ENCODE measurements at regions not wholly inside any gene's neighbourhood (a gene's known extent, or its start where the extent isn't known, plus 50 kb on each side); places are given as distances from the start of the nearest gene placed in this dataset.

DNA sequence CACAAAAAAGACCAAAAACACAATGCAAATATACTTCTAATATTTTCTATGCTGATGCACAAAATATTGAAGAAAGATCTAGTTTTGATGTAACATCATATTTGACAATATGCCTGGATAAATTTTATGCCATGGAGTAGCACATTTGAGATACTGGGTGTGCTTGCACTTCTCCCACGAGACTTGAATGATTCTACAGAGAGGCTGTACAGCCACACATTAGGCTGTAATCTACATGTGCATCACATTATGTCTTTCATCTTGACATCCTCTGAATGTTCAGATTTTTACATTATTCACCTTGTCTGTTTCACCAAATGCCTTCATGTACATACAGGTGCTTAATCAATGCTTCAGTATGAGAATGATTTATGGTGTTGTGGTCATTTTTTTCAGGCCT is 756.4 kb upstream of the CDH7 start:
- no peak for FAIRE-seq
- no peak for ATAC-seq
- Histone ChIP-seq H2AFZ (ENCODE audit: low read length) (no peak overlapping the region), H3K9me3 (ENCODE audit: low read length) (no peaks in the 10 kb centered on the region), H3K9ac (ENCODE audit: insufficient read depth, low read depth, low read length) (no peak overlapping the region), H3K36me3 (replicated peaks in 1 of 2; ENCODE audit: control insufficient read depth in 1 of 2, insufficient read depth in 2 of 2, low read length in 2 of 2) (no peaks in the 10 kb centered on the region), H3K27ac (ENCODE audit: extremely low read length, insufficient read depth, low read length) (no peak overlapping the region), H3K4me3 (replicated peaks in 1 of 3; ENCODE audit: insufficient read depth in 1 of 3, low read depth in 2 of 3, low read length in 3 of 3) (no peak overlapping the region), H3K27me3 (ENCODE audit: control insufficient read depth in 1 of 2, insufficient read depth in 2 of 2, low read length in 2 of 2) (no peaks in the 10 kb centered on the region), H3K4me2 (ENCODE audit: low read depth, low read length) (no peak overlapping the region), H3K79me2 (ENCODE audit: insufficient read depth, low read length) (no peaks in the 10 kb centered on the region), H3K4me1 (ENCODE audit: insufficient read depth, low read length) (no peaks in the 10 kb centered on the region), H4K20me1 (ENCODE audit: insufficient read depth, low read length) (no peaks in the 10 kb centered on the region)
- DNase-seq (ENCODE audit: low spot score) = no peak
- in situ Hi-C loops (cut with HindIII; ENCODE audit: extremely low pct_ligation_motif_present, low pct_unique_long_range_greater_than_20kb) = no loop called here
- CTCF ChIA-PET (ENCODE audit: low intra/inter-chr PET ratio, low total read pairs) = no interaction called here
- BruUV-seq (replicated peaks) = no TSS peak
- intact Hi-C loops (cut with micrococcal nuclease; ENCODE audit: unreplicated experiment) = no loop called here
- 6% methylated on average over 1 of the region's 1 CpG for WGBS (ENCODE audit: low lambda C conversion rate)
- TF ChIP-seq RBM22 (optimal IDR thresholded peaks at IDR 0.05; ENCODE audit: low read length) (no peak), NR2F1 (CRISPR knock-in tag; IDR thresholded peaks at IDR 0.05) (no peak)
- TF ChIP-seq, protein P1, sequence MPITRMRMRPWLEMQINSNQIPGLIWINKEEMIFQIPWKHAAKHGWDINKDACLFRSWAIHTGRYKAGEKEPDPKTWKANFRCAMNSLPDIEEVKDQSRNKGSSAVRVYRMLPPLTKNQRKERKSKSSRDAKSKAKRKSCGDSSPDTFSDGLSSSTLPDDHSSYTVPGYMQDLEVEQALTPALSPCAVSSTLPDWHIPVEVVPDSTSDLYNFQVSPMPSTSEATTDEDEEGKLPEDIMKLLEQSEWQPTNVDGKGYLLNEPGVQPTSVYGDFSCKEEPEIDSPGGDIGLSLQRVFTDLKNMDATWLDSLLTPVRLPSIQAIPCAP (CRISPR knock-in tag; IDR thresholded peaks at IDR 0.05; ENCODE audit: low read depth) = no peak
- POLR2A ChIA-PET = no interaction called here

GRCh38 chr18:64993695-64994094 is 757.1 kb upstream of the CDH7 start:
- Histone ChIP-seq H2AFZ (ENCODE audit: low read length) (no peak overlapping the region), H3K9me3 (ENCODE audit: low read length) (no peaks in the 10 kb centered on the region), H3K27ac (ENCODE audit: extremely low read length, insufficient read depth, low read length) (no peak overlapping the region), H3K27me3 (ENCODE audit: control insufficient read depth in 1 of 2, insufficient read depth in 2 of 2, low read length in 2 of 2) (no peaks in the 10 kb centered on the region), H4K20me1 (ENCODE audit: insufficient read depth, low read length) (no peaks in the 10 kb centered on the region), H3K9ac (ENCODE audit: insufficient read depth, low read depth, low read length) (no peak overlapping the region), H3K79me2 (ENCODE audit: insufficient read depth, low read length) (no peaks in the 10 kb centered on the region), H3K36me3 (replicated peaks in 1 of 2; ENCODE audit: control insufficient read depth in 1 of 2, insufficient read depth in 2 of 2, low read length in 2 of 2) (no peaks in the 10 kb centered on the region), H3K4me1 (ENCODE audit: insufficient read depth, low read length) (no peaks in the 10 kb centered on the region), H3K4me3 (replicated peaks in 1 of 3; ENCODE audit: insufficient read depth in 1 of 3, low read depth in 2 of 3, low read length in 3 of 3) (no peak overlapping the region), H3K4me2 (ENCODE audit: low read depth, low read length) (no peak overlapping the region)
- intact Hi-C loops (cut with micrococcal nuclease; ENCODE audit: unreplicated experiment) = no loop called here
- ATAC-seq = no peak
- no peak for FAIRE-seq
- no peak for DNase-seq (ENCODE audit: low spot score)
- no TSS peak for BruUV-seq (replicated peaks)
- ChIA-PET CTCF (ENCODE audit: low intra/inter-chr PET ratio, low total read pairs) (no interaction called here), POLR2A (no interaction called here)
- 45% methylated on average over 3 of the region's 3 CpGs for WGBS (ENCODE audit: low lambda C conversion rate)
- in situ Hi-C loops (cut with HindIII; ENCODE audit: extremely low pct_ligation_motif_present, low pct_unique_long_range_greater_than_20kb) = no loop called here
- TF ChIP-seq DMAP1 (CRISPR knock-in tag; IDR thresholded peaks at IDR 0.05) = no peak
- TF ChIP-seq, protein P2, sequence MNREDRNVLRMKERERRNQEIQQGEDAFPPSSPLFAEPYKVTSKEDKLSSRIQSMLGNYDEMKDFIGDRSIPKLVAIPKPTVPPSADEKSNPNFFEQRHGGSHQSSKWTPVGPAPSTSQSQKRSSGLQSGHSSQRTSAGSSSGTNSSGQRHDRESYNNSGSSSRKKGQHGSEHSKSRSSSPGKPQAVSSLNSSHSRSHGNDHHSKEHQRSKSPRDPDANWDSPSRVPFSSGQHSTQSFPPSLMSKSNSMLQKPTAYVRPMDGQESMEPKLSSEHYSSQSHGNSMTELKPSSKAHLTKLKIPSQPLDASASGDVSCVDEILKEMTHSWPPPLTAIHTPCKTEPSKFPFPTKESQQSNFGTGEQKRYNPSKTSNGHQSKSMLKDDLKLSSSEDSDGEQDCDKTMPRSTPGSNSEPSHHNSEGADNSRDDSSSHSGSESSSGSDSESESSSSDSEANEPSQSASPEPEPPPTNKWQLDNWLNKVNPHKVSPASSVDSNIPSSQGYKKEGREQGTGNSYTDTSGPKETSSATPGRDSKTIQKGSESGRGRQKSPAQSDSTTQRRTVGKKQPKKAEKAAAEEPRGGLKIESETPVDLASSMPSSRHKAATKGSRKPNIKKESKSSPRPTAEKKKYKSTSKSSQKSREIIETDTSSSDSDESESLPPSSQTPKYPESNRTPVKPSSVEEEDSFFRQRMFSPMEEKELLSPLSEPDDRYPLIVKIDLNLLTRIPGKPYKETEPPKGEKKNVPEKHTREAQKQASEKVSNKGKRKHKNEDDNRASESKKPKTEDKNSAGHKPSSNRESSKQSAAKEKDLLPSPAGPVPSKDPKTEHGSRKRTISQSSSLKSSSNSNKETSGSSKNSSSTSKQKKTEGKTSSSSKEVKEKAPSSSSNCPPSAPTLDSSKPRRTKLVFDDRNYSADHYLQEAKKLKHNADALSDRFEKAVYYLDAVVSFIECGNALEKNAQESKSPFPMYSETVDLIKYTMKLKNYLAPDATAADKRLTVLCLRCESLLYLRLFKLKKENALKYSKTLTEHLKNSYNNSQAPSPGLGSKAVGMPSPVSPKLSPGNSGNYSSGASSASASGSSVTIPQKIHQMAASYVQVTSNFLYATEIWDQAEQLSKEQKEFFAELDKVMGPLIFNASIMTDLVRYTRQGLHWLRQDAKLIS (CRISPR knock-in tag; IDR thresholded peaks at IDR 0.05) = no peak
- TF ChIP-seq SMAD1 (CRISPR knock-in tag; IDR thresholded peaks at IDR 0.05; ENCODE audit: borderline replicate concordance, low read depth) = no peak
- TF ChIP-seq, protein P3, sequence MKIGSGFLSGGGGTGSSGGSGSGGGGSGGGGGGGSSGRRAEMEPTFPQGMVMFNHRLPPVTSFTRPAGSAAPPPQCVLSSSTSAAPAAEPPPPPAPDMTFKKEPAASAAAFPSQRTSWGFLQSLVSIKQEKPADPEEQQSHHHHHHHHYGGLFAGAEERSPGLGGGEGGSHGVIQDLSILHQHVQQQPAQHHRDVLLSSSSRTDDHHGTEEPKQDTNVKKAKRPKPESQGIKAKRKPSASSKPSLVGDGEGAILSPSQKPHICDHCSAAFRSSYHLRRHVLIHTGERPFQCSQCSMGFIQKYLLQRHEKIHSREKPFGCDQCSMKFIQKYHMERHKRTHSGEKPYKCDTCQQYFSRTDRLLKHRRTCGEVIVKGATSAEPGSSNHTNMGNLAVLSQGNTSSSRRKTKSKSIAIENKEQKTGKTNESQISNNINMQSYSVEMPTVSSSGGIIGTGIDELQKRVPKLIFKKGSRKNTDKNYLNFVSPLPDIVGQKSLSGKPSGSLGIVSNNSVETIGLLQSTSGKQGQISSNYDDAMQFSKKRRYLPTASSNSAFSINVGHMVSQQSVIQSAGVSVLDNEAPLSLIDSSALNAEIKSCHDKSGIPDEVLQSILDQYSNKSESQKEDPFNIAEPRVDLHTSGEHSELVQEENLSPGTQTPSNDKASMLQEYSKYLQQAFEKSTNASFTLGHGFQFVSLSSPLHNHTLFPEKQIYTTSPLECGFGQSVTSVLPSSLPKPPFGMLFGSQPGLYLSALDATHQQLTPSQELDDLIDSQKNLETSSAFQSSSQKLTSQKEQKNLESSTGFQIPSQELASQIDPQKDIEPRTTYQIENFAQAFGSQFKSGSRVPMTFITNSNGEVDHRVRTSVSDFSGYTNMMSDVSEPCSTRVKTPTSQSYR (CRISPR knock-in tag; IDR thresholded peaks at IDR 0.05; ENCODE audit: borderline replicate concordance) = no peak
- TF ChIP-seq ZNF282 (IDR thresholded peaks at IDR 0.05; ENCODE audit: partially characterized antibody) = no peak
- no peak for TF ChIP-seq FOXA3 (CRISPR knock-in tag; IDR thresholded peaks at IDR 0.05)
- no peak for TF ChIP-seq TEAD3 (CRISPR knock-in tag; optimal IDR thresholded peaks at IDR 0.05; ENCODE audit: borderline replicate concordance)
- no peak for TF ChIP-seq MYNN (CRISPR knock-in tag; IDR thresholded peaks at IDR 0.05; ENCODE audit: low read depth)
